ENCODE measurements at regions not wholly inside any gene's neighbourhood (a gene's known extent, or its start where the extent isn't known, plus 50 kb on each side); places are given as distances from the start of the nearest gene placed in this dataset.

DNA sequence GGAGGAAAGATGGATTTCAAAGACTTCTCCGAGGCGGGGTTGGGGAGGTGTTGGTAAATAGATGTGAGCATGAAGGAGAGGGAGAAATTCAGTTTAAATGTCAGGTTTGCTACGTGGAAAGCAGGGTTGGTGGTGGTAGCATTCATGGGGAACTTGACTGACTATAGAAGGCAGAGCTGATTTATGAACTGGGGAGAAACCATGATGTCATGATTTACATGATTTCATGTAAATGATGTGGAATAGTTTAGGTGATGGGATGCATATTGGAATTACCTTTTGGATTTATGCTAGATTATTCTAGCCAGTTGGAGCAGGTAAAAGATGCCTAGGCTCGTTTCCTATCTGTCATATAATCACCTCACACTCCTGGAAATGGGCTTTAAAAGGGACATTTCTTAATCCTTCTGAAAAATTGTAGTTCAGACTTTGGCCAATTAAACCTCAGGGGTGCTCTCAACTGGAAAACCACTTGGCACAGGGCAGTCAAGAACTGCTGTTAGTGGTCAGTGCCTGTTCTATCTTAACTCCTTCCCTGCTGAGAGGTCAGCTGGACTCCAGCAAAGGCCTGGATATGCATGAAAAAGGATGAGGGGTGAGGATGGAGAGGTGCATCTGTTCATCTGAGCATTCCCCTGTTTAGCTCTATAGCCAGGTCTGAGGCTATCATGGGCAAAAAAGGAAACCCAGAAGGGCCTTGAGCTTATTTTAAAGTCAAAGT lies 50.1 kb upstream of the BASP1 start:
- Histone ChIP-seq H3K27ac (ENCODE audit: low read depth, low read length) (no peak overlapping the region), H4K5ac (ENCODE audit: insufficient read length, low read depth, low read length) (no peak overlapping the region), H4K8ac (ENCODE audit: extremely low read depth, insufficient read depth, low read length) (no peak overlapping the region), H3K4me2 (ENCODE audit: insufficient read depth in 1 of 2, low read depth in 2 of 2, low read length in 2 of 2) (peak overlapping the region in 1 of 2 experiments; percentile 29; a peak in 2 of 4 replicates), H3K36me3 (ENCODE audit: control insufficient read depth in 2 of 4, insufficient read depth in 4 of 4, low read length in 3 of 4) (no peaks in the 10 kb centered on the region), H3K18ac (ENCODE audit: extremely low read depth, low read length) (no peak overlapping the region), H2BK15ac (ENCODE audit: low read length) (peak overlapping the region; percentile 54; the same call in 1 of the 2 replicates), H2BK20ac (ENCODE audit: low read length) (no peak overlapping the region), H3K9me3 (ENCODE audit: insufficient read depth in 2 of 2, low read depth in 1 of 2, low read length in 1 of 2) (no peaks in the 10 kb centered on the region), H4K91ac (replicated peaks; ENCODE audit: insufficient read length, low read length) (no peak overlapping the region), H3K14ac (ENCODE audit: insufficient read length) (no peak overlapping the region), H3K27me3 (replicated peaks in 1 of 4; ENCODE audit: control insufficient read depth in 3 of 4, extremely low read depth in 1 of 4, insufficient read depth in 3 of 4, low read length in 3 of 4) (no peaks in the 10 kb centered on the region), H3K4me1 (replicated peaks in 1 of 4; ENCODE audit: control insufficient read depth in 3 of 4, insufficient read depth in 4 of 4, low read length in 3 of 4) (peaks cover 0 to 11% (median 6%) of the 10 kb centered on the region in 4 experiments; a peak in 4 of 7 replicates), H2AFZ (ENCODE audit: low read length) (no peak overlapping the region), H3K79me1 (ENCODE audit: low read depth, low read length) (no peaks in the 10 kb centered on the region), H3K23ac (ENCODE audit: insufficient read length) (no peak overlapping the region), H3K9ac (replicated peaks in 1 of 4; ENCODE audit: extremely low read depth in 1 of 4, low read depth in 3 of 4, low read length in 3 of 4) (peak overlapping the region in 1 of 4 experiments; percentile 21; a peak in 1 of 7 replicates), H2BK120ac (replicated peaks; ENCODE audit: low read depth, low read length) (no peak overlapping the region), H4K20me1 (replicated peaks in 1 of 2; ENCODE audit: control insufficient read depth in 1 of 2, insufficient read depth in 2 of 2, low read length in 2 of 2) (no peaks in the 10 kb centered on the region), H3K4me3 (ENCODE audit: extremely low read depth in 1 of 4, insufficient read depth in 2 of 4, low read depth in 3 of 4, low read length in 4 of 4) (no peak overlapping the region), H3K23me2 (ENCODE audit: low read depth, low read length) (no peaks in the 10 kb centered on the region), H3K79me2 (ENCODE audit: control insufficient read depth in 1 of 2, insufficient read depth in 2 of 2, low read length in 2 of 2) (no peaks in the 10 kb centered on the region), H3K56ac (replicated peaks; ENCODE audit: insufficient read length, low read depth, low read length) (no peak overlapping the region), H2BK5ac (ENCODE audit: low read depth, low read length) (no peak overlapping the region), H2BK12ac (ENCODE audit: low read depth, low read length) (no peak overlapping the region), H2AK5ac (ENCODE audit: low read depth, low read length) (no peak overlapping the region), H3K4ac (replicated peaks; ENCODE audit: insufficient read length, low read depth, low read length) (no peak overlapping the region)
- WGBS, 2 experiments (ENCODE audit: extremely low coverage in 1 of 2, insufficient coverage in 1 of 2, insufficient read length in 1 of 2, insufficient replicate concordance in 2 of 2, low coverage in 1 of 2, low lambda C conversion rate in 2 of 2, missing lambda C conversion rate in 1 of 2) = 88% methylated on average over 4 of the region's 4 CpGs; no CpG with 5 or more reads in 1 of the 2 experiments
- FAIRE-seq = no peak
- DNase-seq (ENCODE audit: low read depth in 1 of 2, low spot score in 2 of 2) = no peak
- ChIA-PET POLR2A (ENCODE audit: partially characterized antibody) (interaction anchor here (1.8 kb wide), 1 partner anchor 10 kb away, joined by 5 read pairs; no protein-coding TSS in a partner anchor), CTCF (ENCODE audit: partially characterized antibody) (interaction anchor here (0.5 to 1.4 kb wide), 3 partner anchors 16 to 487 kb away, joined by 3 read pairs; no protein-coding TSS in a partner anchor)
- TF ChIP-seq SIX5 (IDR thresholded peaks at IDR 0.05; ENCODE audit: low read depth, low read length) (no peak), RFX5 (IDR thresholded peaks at IDR 0.05; ENCODE audit: borderline replicate concordance, low read depth, low read length) (no peak), JUN (IDR thresholded peaks at IDR 0.05; ENCODE audit: low read depth, low read length) (no peak), CBX8 (IDR thresholded peaks at IDR 0.05; ENCODE audit: borderline replicate concordance, low read depth, low read length) (no peak), CHD1 (IDR thresholded peaks at IDR 0.05; ENCODE audit: low read depth, low read length) (no peak), NRF1 (IDR thresholded peaks at IDR 0.05; ENCODE audit: low read depth, low read length) (no peak), ASH2L (IDR thresholded peaks at IDR 0.05; ENCODE audit: low read length) (no peak), CBX5 (IDR thresholded peaks at IDR 0.05; ENCODE audit: low read depth, low read length) (no peak), TBP (IDR thresholded peaks at IDR 0.05; ENCODE audit: low read depth, low read length) (no peak), SIRT6 (IDR thresholded peaks at IDR 0.05; ENCODE audit: low read length) (no peak)
- TF ChIP-seq, protein P1, sequence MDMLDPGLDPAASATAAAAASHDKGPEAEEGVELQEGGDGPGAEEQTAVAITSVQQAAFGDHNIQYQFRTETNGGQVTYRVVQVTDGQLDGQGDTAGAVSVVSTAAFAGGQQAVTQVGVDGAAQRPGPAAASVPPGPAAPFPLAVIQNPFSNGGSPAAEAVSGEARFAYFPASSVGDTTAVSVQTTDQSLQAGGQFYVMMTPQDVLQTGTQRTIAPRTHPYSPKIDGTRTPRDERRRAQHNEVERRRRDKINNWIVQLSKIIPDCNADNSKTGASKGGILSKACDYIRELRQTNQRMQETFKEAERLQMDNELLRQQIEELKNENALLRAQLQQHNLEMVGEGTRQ (IDR thresholded peaks at IDR 0.05; ENCODE audit: low read length) = no peak

All from H1 (cell line).